CD14-positive monocyte (primary cell): ENCODE measurements at regions not wholly inside any gene's neighbourhood (a gene's known extent, or its start where the extent isn't known, plus 50 kb on each side); places are given as distances from the start of the nearest gene placed in this dataset.

ENCODE experiments used
- DNase-seq, 3 donors: peaks; one replicate each; pipeline ENCODE4 v3.0.0-alpha.2; 2011 to 2022
- H2AFZ ChIP-seq: 2 replicates; pipeline ENCODE4 v1.6.0; 2012; ENCODE audit warnings: mild to moderate bottlenecking, low read depth, low read length, inconsistent platforms; ENCODE audit not compliant: insufficient read depth, poor library complexity, severe bottlenecking
- H3K27ac ChIP-seq, 2 donors: 1 replicate in 1 of 2; 2 replicates in 1 of 2; pipeline ENCODE4 v1.5.1; 2012 to 2013; ENCODE audit warnings: low read length in 2 of 2, control low read depth in 1 of 2, inconsistent platforms in 1 of 2, low read depth in 1 of 2, mild to moderate bottlenecking in 1 of 2
- H3K27me3 ChIP-seq, 2 donors: one replicate each; pipeline versions ENCODE4 v1.6.0 to v1.6.1; 2011 to 2013; ENCODE audit warnings: low read length in 2 of 2; ENCODE audit not compliant: control insufficient read depth in 2 of 2, insufficient read depth in 2 of 2
- H3K36me3 ChIP-seq, 2 donors: replicated peaks in 1 of 2; 1 replicate in 1 of 2; 2 replicates in 1 of 2; pipeline versions ENCODE4 v1.5.1 to v1.6.1; 2012 to 2013; ENCODE audit warnings: low read length in 2 of 2, control low read depth in 1 of 2, inconsistent platforms in 1 of 2, mild to moderate bottlenecking in 1 of 2; ENCODE audit not compliant: insufficient read depth in 2 of 2, control insufficient read depth in 1 of 2
- H3K4me1 ChIP-seq, 2 donors: 1 replicate in 1 of 2; 2 replicates in 1 of 2; pipeline versions ENCODE4 v1.5.1 to v1.6.1; 2012 to 2013; ENCODE audit warnings: low read length in 2 of 2, control low read depth in 1 of 2, inconsistent platforms in 1 of 2, mild to moderate bottlenecking in 1 of 2, moderate library complexity in 1 of 2; ENCODE audit not compliant: insufficient read depth in 2 of 2, control insufficient read depth in 1 of 2
- H3K4me2 ChIP-seq: replicated peaks from 2 replicates; pipeline ENCODE3; 2012; ENCODE audit warnings: low read length, moderate library complexity, mild to moderate bottlenecking; ENCODE audit not compliant: poor library complexity, severe bottlenecking; ENCODE audit errors: extremely low read depth
- H3K4me3 ChIP-seq, 3 experiments: fragments of 200-600 bp in 1 of 3; sonication (generic) in 1 of 3; replicated peaks in 1 of 3; 1 replicate in 2 of 3; 2 replicates in 1 of 3; pipeline ENCODE4 v1.5.1; 2011 to 2013; ENCODE audit warnings: low read length in 3 of 3, mild to moderate bottlenecking in 3 of 3, control low read depth in 2 of 3, low read depth in 2 of 3, inconsistent platforms in 1 of 3, moderate library complexity in 1 of 3
- H3K79me2 ChIP-seq: 2 replicates; pipeline ENCODE4 v1.6.0; 2012; ENCODE audit warnings: mild to moderate bottlenecking, control low read depth, inconsistent platforms, low read length, moderate library complexity; ENCODE audit not compliant: insufficient read depth
- H3K9ac ChIP-seq: 2 replicates; pipeline ENCODE4 v1.6.0; 2017; ENCODE audit warnings: low read length, mild to moderate bottlenecking; ENCODE audit not compliant: insufficient read depth, poor library complexity, severe bottlenecking
- H3K9me3 ChIP-seq, 2 donors: replicated peaks in 1 of 2; 1 replicate in 1 of 2; 2 replicates in 1 of 2; pipeline versions ENCODE4 v1.5.1 to v1.6.1; 2012 to 2013; ENCODE audit warnings: low read length in 2 of 2, control low read depth in 1 of 2; ENCODE audit not compliant: control insufficient read depth in 1 of 2, insufficient read depth in 1 of 2
- H4K20me1 ChIP-seq: 2 replicates; pipeline ENCODE4 v1.6.0; 2012; ENCODE audit warnings: mild to moderate bottlenecking, low read length, control low read depth, moderate library complexity; ENCODE audit not compliant: insufficient read depth
- H3K27ac Mint-ChIP-seq, 7 donors: one replicate each; pipeline ENCODE4 v1.8.0; 2020; ENCODE audit warnings: mild to moderate bottlenecking in 7 of 7, mixed read lengths in 7 of 7, moderate library complexity in 6 of 7, inconsistent platforms in 2 of 7
- H3K27me3 Mint-ChIP-seq, 3 donors: one replicate each; pipeline ENCODE4 v1.8.0; 2021 to 2022; ENCODE audit warnings: low read depth in 3 of 3, mild to moderate bottlenecking in 3 of 3, mixed read lengths in 3 of 3, moderate library complexity in 3 of 3, inconsistent platforms in 1 of 3
- H3K36me3 Mint-ChIP-seq, 2 donors: one replicate each; pipeline ENCODE4 v1.8.0; 2020; ENCODE audit warnings: mixed read lengths in 2 of 2, inconsistent platforms in 1 of 2, mild to moderate bottlenecking in 1 of 2
- H3K4me1 Mint-ChIP-seq: one replicate; pipeline ENCODE4 v1.8.0; 2020; ENCODE audit warnings: mild to moderate bottlenecking, mixed read lengths
- H3K4me3 Mint-ChIP-seq, 2 donors: one replicate each; pipeline ENCODE4 v1.8.0; 2020; ENCODE audit warnings: mild to moderate bottlenecking in 2 of 2, mixed read lengths in 2 of 2, moderate library complexity in 1 of 2
- H3K9me3 Mint-ChIP-seq, 7 donors: one replicate each; pipeline ENCODE4 v1.8.0; 2020 to 2022; ENCODE audit warnings: mixed read lengths in 7 of 7, mild to moderate bottlenecking in 6 of 7, moderate library complexity in 6 of 7, inconsistent platforms in 2 of 7
- WGBS: methylation state at CpG from one replicate; pipeline ENCODE4 v1.1.5; 2013; ENCODE audit warnings: missing lambda C conversion rate; ENCODE audit not compliant: insufficient coverage; 5-methylcytosine and 5-hydroxymethylcytosine counted together
- intact Hi-C, 2 donors: fragments of 100-400 bp; cut with micrococcal nuclease; formaldehyde crosslinking; loops; one replicate each; pipeline versions ENCODE4 v1.15.0 to v1.15.1; 2023
- TF ChIP-seq, protein P1 (sequence below): fragments of 200-600 bp; IDR thresholded peaks from one replicate; pipeline ENCODE4 v1.8.0; 2022; ENCODE audit warnings: antibody characterized with exemption, mild to moderate bottlenecking

GRCh38 chrY:13805736-13806067 lies 102.0 kb downstream of the TMSB4Y start:
- Mint-ChIP-seq H3K4me3 (no peak overlapping the region), H3K4me1 (peaks cover 4% of the 10 kb centered on the region), H3K27ac (no peak overlapping the region), H3K27me3 (no peaks in the 10 kb centered on the region), H3K9me3 (peaks cover 0 to 13% (median 0%) of the 10 kb centered on the region in 7 donors), H3K36me3 (peaks cover 0 to 9% of the 10 kb centered on the region in 2 donors)
- intact Hi-C loops: no loop called here
- Histone ChIP-seq H3K36me3 (no peaks in the 10 kb centered on the region), H3K79me2 (no peaks in the 10 kb centered on the region), H3K4me2 (no peak overlapping the region), H3K9me3 (no peaks in the 10 kb centered on the region), H4K20me1 (no peaks in the 10 kb centered on the region), H3K4me1 (no peaks in the 10 kb centered on the region), H2AFZ (no peak overlapping the region), H3K9ac (no peak overlapping the region), H3K27ac (no peak overlapping the region), H3K4me3 (no peak overlapping the region), H3K27me3 (no peaks in the 10 kb centered on the region)
- no peak for DNase-seq
- no CpG with 5 or more reads among the region's 2 CpGs for WGBS
- TF ChIP-seq, protein P1, sequence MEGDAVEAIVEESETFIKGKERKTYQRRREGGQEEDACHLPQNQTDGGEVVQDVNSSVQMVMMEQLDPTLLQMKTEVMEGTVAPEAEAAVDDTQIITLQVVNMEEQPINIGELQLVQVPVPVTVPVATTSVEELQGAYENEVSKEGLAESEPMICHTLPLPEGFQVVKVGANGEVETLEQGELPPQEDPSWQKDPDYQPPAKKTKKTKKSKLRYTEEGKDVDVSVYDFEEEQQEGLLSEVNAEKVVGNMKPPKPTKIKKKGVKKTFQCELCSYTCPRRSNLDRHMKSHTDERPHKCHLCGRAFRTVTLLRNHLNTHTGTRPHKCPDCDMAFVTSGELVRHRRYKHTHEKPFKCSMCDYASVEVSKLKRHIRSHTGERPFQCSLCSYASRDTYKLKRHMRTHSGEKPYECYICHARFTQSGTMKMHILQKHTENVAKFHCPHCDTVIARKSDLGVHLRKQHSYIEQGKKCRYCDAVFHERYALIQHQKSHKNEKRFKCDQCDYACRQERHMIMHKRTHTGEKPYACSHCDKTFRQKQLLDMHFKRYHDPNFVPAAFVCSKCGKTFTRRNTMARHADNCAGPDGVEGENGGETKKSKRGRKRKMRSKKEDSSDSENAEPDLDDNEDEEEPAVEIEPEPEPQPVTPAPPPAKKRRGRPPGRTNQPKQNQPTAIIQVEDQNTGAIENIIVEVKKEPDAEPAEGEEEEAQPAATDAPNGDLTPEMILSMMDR: no peak

DNA sequence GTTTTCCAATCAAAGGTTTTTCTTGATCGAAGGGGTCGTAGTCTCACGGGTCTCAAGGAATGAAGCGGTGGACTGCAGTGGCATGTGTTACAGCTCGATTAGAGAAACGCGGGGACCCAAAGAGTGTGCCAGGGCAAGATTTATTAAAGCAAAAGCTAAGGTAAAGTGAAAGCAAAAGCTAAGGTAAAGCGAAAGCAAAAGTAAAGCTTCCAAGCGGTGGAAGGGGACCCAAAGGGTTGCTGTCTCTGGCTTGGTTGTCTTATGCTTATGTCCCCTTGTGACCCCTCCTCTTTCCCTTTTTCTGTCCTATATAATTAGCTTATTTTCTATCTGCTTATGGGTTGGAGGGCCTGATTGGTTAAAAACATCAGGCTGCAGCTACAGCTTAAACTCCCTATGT lies 126.4 kb downstream of the TMSB4Y start:
- intact Hi-C loops: no loop called here
- 100% methylated on average over 6 of the region's 9 CpGs for WGBS
- no peak for DNase-seq
- Histone ChIP-seq H2AFZ (no peak overlapping the region), H3K9ac (no peak overlapping the region), H3K27ac (no peak overlapping the region), H3K36me3 (no peaks in the 10 kb centered on the region), H3K27me3 (no peaks in the 10 kb centered on the region), H3K4me2 (no peak overlapping the region), H3K4me3 (no peak overlapping the region), H3K79me2 (no peaks in the 10 kb centered on the region), H4K20me1 (no peaks in the 10 kb centered on the region), H3K9me3 (no peaks in the 10 kb centered on the region), H3K4me1 (no peaks in the 10 kb centered on the region)
- no peak overlapping the region for H3K4me3 Mint-ChIP-seq
- no peak overlapping the region for H3K27ac Mint-ChIP-seq
- H3K4me1 Mint-ChIP-seq: no peaks in the 10 kb centered on the region
- H3K36me3 Mint-ChIP-seq: no peaks in the 10 kb centered on the region
- peaks cover 0 to 11% (median 0%) of the 10 kb centered on the region in 7 donors for H3K9me3 Mint-ChIP-seq
- no peaks in the 10 kb centered on the region for H3K27me3 Mint-ChIP-seq
- TF ChIP-seq, protein P1: no peak
